Keratinocyte (primary cell): ENCODE measurements at regions not wholly inside any gene's neighbourhood (a gene's known extent, or its start where the extent isn't known, plus 50 kb on each side); places are given as distances from the start of the nearest gene placed in this dataset.

Source experiments
- DNase-seq: peaks from one replicate; pipeline ENCODE4 v3.0.0-alpha.2; 2011; ENCODE audit warnings: low read depth, missing footprints, low spot score
- FAIRE-seq: peaks from 2 replicates; lab custom pipeline; 2011; peaks lifted over from hg19 to GRCh38; lab: Jason Lieb, UNC
- H2AFZ ChIP-seq: 2 replicates; pipeline ENCODE4 v1.6.0; 2012; ENCODE audit warnings: low read length, control low read depth, inconsistent platforms; ENCODE audit not compliant: control insufficient read depth
- H3K27ac ChIP-seq: 2 replicates; pipeline ENCODE4 v1.5.1; 2011; ENCODE audit warnings: low read length; ENCODE audit not compliant: control insufficient read depth, insufficient read depth
- H3K27me3 ChIP-seq: 3 replicates; pipeline ENCODE4 v1.6.0; 2011; ENCODE audit warnings: low read length; ENCODE audit not compliant: control insufficient read depth, insufficient read depth; ENCODE audit errors: extremely low read depth
- H3K36me3 ChIP-seq, 2 experiments: 2 replicates in 1 of 2; 3 replicates in 1 of 2; pipeline ENCODE4 v1.5.1; 2011; ENCODE audit warnings: low read length in 2 of 2, mild to moderate bottlenecking in 1 of 2; ENCODE audit not compliant: control insufficient read depth in 2 of 2, insufficient read depth in 2 of 2; ENCODE audit errors: extremely low read depth in 1 of 2
- H3K4me1 ChIP-seq: 3 replicates; pipeline ENCODE4 v1.5.1; 2011; ENCODE audit warnings: low read length; ENCODE audit not compliant: control insufficient read depth, insufficient read depth; ENCODE audit errors: extremely low read depth
- H3K4me2 ChIP-seq: 3 replicates; pipeline ENCODE4 v1.6.0; 2011; ENCODE audit warnings: low read depth, low read length; ENCODE audit not compliant: control insufficient read depth, insufficient read depth; ENCODE audit errors: extremely low read depth
- H3K4me3 ChIP-seq, 3 experiments: fragments of 200-600 bp in 1 of 3; sonication (generic) in 1 of 3; 2 replicates in 2 of 3; 3 replicates in 1 of 3; pipeline ENCODE4 v1.5.1; 2011 to 2016; ENCODE audit warnings: low read length in 3 of 3, mild to moderate bottlenecking in 3 of 3, control low read depth in 2 of 3, inconsistent platforms in 1 of 3, low read depth in 1 of 3, mixed read lengths in 1 of 3, mixed run types in 1 of 3, moderate library complexity in 1 of 3; ENCODE audit not compliant: control insufficient read depth in 2 of 3, insufficient read depth in 2 of 3; ENCODE audit errors: extremely low read depth in 1 of 3
- H3K79me2 ChIP-seq: 2 replicates; pipeline ENCODE4 v1.6.0; 2012; ENCODE audit warnings: low read length; ENCODE audit not compliant: control insufficient read depth, insufficient read depth
- H3K9ac ChIP-seq: 3 replicates; pipeline ENCODE4 v1.6.0; 2011; ENCODE audit warnings: low read length; ENCODE audit not compliant: control insufficient read depth, insufficient read depth; ENCODE audit errors: extremely low read depth
- H3K9me1 ChIP-seq: 3 replicates; pipeline ENCODE4 v1.6.0; 2011; ENCODE audit warnings: low read length; ENCODE audit not compliant: control insufficient read depth, insufficient read depth; ENCODE audit errors: extremely low read depth
- H3K9me3 ChIP-seq: 2 replicates; pipeline ENCODE4 v1.5.1; 2012; ENCODE audit warnings: low read depth, low read length; ENCODE audit not compliant: control insufficient read depth
- H4K20me1 ChIP-seq: 3 replicates; pipeline ENCODE4 v1.6.0; 2011; ENCODE audit warnings: low read length; ENCODE audit not compliant: control insufficient read depth, insufficient read depth; ENCODE audit errors: extremely low read depth
- EZH2 ChIP-seq: IDR thresholded peaks from one replicate; pipeline ENCODE4 v1.6.1; 2012; ENCODE audit warnings: inconsistent platforms, mild to moderate bottlenecking, low read length, moderate library complexity
- dilution Hi-C: fragments of 300-500 bp; cut with MboI; formaldehyde crosslinking; loops from one replicate; pipeline ENCODE4 v1.7.0; 2020; ENCODE audit warnings: low sequenced_read_pairs; ENCODE audit not compliant: extremely low pct_ligation_motif_present
- TF ChIP-seq, protein P1 (sequence below), 3 experiments: IDR thresholded peaks in 1 of 3; conservative IDR thresholded peaks in 1 of 3; optimal IDR thresholded peaks in 1 of 3; 2 replicates in 2 of 3; 3 replicates in 1 of 3; pipeline versions ENCODE3 to v1.5.1; 2011; ENCODE audit warnings: low read length in 3 of 3, mild to moderate bottlenecking in 3 of 3, moderate library complexity in 2 of 3, control low read depth in 1 of 3, inconsistent platforms in 1 of 3; ENCODE audit not compliant: insufficient read depth in 2 of 3; ENCODE audit errors: extremely low read depth in 1 of 3

DNA sequence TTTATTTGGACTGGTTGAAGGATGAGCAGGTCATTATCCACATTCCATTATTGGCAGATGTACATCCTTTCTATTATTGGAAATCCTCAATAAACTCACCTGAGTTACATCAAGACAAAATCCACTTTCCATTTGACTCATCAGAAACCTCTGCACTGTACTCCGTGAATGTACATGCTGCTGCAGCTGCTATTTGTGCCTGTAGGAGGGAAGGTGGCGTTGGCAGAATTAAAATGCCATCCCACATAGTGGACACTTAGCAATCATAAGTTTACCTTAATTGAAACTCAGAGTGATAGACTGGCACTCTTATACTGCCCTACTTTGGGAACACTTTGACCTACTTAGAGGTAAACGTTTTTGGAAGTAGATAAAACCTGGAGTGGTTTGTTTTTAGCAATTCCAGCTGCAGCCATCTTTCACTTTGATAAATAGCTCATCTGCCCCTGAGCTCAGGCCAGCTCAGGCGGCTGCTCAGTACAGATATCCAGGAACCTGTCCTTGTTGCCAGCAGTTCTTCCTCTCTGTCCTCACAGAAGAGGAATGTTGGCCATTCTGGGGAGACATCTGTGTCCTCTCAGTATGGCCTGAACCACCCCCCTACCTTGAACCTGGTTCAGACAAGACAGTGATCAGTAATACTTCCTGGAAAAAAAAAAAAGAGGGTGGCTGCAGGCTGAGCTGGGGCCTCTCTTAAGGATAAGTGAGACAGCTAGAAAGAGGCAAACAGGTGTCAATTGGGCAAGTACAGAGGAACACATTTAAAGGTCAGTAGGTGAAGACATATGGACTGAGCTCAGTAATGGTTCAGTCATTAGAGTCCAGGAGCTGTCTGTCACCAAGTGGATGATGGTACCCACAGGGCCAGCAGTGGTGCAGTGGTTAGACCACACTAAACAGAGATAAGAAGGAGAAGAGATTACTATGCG is 153.4 kb upstream of the UMPS start:
- no peak overlapping the region for H2AFZ ChIP-seq
- H3K4me2 ChIP-seq: no peak overlapping the region
- H3K27ac ChIP-seq: no peak overlapping the region
- H3K9me3 ChIP-seq: no peaks in the 10 kb centered on the region
- no peaks in the 10 kb centered on the region for H3K27me3 ChIP-seq
- H3K9ac ChIP-seq: no peak overlapping the region
- no peak overlapping the region for H3K4me3 ChIP-seq
- H3K4me1 ChIP-seq: peaks cover 18% of the 10 kb centered on the region
- H3K36me3 ChIP-seq: no peaks in the 10 kb centered on the region
- FAIRE-seq (no peak), DNase-seq (no peak)
- H4K20me1 ChIP-seq: no peaks in the 10 kb centered on the region
- dilution Hi-C loops: no loop called here
- H3K79me2 ChIP-seq: no peaks in the 10 kb centered on the region
- no peak for TF ChIP-seq EZH2
- TF ChIP-seq, protein P1, sequence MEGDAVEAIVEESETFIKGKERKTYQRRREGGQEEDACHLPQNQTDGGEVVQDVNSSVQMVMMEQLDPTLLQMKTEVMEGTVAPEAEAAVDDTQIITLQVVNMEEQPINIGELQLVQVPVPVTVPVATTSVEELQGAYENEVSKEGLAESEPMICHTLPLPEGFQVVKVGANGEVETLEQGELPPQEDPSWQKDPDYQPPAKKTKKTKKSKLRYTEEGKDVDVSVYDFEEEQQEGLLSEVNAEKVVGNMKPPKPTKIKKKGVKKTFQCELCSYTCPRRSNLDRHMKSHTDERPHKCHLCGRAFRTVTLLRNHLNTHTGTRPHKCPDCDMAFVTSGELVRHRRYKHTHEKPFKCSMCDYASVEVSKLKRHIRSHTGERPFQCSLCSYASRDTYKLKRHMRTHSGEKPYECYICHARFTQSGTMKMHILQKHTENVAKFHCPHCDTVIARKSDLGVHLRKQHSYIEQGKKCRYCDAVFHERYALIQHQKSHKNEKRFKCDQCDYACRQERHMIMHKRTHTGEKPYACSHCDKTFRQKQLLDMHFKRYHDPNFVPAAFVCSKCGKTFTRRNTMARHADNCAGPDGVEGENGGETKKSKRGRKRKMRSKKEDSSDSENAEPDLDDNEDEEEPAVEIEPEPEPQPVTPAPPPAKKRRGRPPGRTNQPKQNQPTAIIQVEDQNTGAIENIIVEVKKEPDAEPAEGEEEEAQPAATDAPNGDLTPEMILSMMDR (optimal IDR thresholded peaks at IDR 0.05 in 1 of 3, IDR thresholded peaks at IDR 0.05 in 1 of 3, conservative IDR thresholded peaks at IDR 0.05 in 1 of 3; ENCODE audit: extremely low read depth in 1 of 3, insufficient read depth in 2 of 3, low read length in 3 of 3): no peak
- H3K9me1 ChIP-seq: no peaks in the 10 kb centered on the region

DNA sequence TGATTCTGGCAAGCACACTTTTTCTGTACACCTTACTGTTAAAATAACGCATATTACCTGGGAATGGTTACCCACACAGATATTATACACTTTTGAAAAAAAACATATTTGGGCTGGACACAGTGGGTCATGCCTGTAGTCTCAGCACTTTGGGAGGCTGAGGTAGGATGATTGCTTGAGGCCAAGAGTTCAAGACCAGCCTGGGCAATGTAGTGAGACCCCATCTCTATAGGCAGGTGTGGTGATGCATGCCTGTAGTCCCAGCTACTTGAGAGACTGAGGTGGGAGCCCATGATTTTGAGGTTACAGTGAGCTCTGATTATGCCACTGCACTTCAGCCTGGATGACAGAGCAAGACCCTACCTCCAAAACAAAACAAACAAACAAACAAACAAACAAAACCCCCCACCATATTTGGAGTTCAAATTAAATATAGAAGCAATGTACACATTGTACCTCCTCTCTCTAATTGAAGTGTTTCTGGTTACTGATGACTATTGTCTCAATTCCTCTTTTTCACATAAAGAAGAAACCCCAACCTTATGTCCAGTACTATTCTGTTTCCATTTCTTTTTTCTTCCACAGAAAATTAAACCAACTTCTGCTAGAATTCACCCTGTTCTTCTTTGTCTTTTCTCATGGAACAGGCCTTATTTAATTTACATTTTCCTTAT is 152.6 kb upstream of the UMPS start:
- TF ChIP-seq, protein P1 (optimal IDR thresholded peaks at IDR 0.05 in 1 of 3, IDR thresholded peaks at IDR 0.05 in 1 of 3, conservative IDR thresholded peaks at IDR 0.05 in 1 of 3; ENCODE audit: extremely low read depth in 1 of 3, insufficient read depth in 2 of 3, low read length in 3 of 3): no peak
- no peak for TF ChIP-seq EZH2
- no peak for FAIRE-seq
- peaks cover 18% of the 10 kb centered on the region for H3K4me1 ChIP-seq
- no peak overlapping the region for H3K9ac ChIP-seq
- H4K20me1 ChIP-seq: no peaks in the 10 kb centered on the region
- H3K9me1 ChIP-seq: no peaks in the 10 kb centered on the region
- H3K27ac ChIP-seq: no peak overlapping the region
- DNase-seq: no peak
- no peaks in the 10 kb centered on the region for H3K36me3 ChIP-seq
- dilution Hi-C loops: no loop called here
- no peaks in the 10 kb centered on the region for H3K9me3 ChIP-seq
- no peak overlapping the region for H3K4me2 ChIP-seq
- no peaks in the 10 kb centered on the region for H3K79me2 ChIP-seq
- H3K4me3 ChIP-seq: no peak overlapping the region
- no peak overlapping the region for H2AFZ ChIP-seq
- no peaks in the 10 kb centered on the region for H3K27me3 ChIP-seq
